SH-SY5Y (cell line): ENCODE measurements at regions not wholly inside any gene's neighbourhood (a gene's known extent, or its start where the extent isn't known, plus 50 kb on each side); places are given as distances from the start of the nearest gene placed in this dataset.

ENCODE experiments used
- GATA2 ChIP-seq: IDR thresholded peaks from 2 replicates; pipeline ENCODE4 v1.6.1; 2011; ENCODE audit warnings: mild to moderate bottlenecking, low read depth, low read length
- GATA3 ChIP-seq: IDR thresholded peaks from 2 replicates; pipeline ENCODE4 v1.6.1; 2011; ENCODE audit warnings: low read depth, mild to moderate bottlenecking, low read length, moderate library complexity

GRCh38 chr17:70446446-70446845, 277.1 kb downstream of the KCNJ2 start:
- TF ChIP-seq GATA2 (no peak), GATA3 (no peak)
